HG03280 (cell line): ENCODE measurements at regions not wholly inside any gene's neighbourhood (a gene's known extent, or its start where the extent isn't known, plus 50 kb on each side); places are given as distances from the start of the nearest gene placed in this dataset.

ENCODE experiments used
- ATAC-seq: cut with Tn5 transposase; IDR thresholded peaks from one replicate; pipeline ENCODE4 v1.9.1; 2021; ENCODE audit warnings: mild to moderate bottlenecking, moderate library complexity; ENCODE audit not compliant: unreplicated experiment

GRCh38 chr14:58941629-58942028 lies 246.8 kb upstream of the DAAM1 start:
- ATAC-seq, result no peak

- no peak for ATAC-seq
Observed at GRCh38 chr14:58942516-58942915, 246.0 kb upstream of the DAAM1 start.

GRCh38 chr14:58944343-58944967 lies 244.0 kb upstream of the DAAM1 start:
- ATAC-seq, result no peak

- no peak for ATAC-seq
Observed at GRCh38 chr14:58944968-58945356, 243.5 kb upstream of the DAAM1 start.

- no peak for ATAC-seq
Observed at GRCh38 chr14:58946431-58946830, 242.0 kb upstream of the DAAM1 start.

GRCh38 chr14:58947156-58947555 lies 241.3 kb upstream of the DAAM1 start:
- ATAC-seq, result no peak

GRCh38 chr14:58947814-58948445 lies 240.5 kb upstream of the DAAM1 start:
- no peak for ATAC-seq

- no peak for ATAC-seq
Observed at GRCh38 chr14:58950555-58950954, 237.9 kb upstream of the DAAM1 start.

GRCh38 chr14:58951143-58951542 lies 237.3 kb upstream of the DAAM1 start:
- no peak for ATAC-seq

GRCh38 chr14:58954052-58954451 lies 234.4 kb upstream of the DAAM1 start:
- ATAC-seq, result no peak

- no peak for ATAC-seq
Observed at GRCh38 chr14:58954901-58955861, 233.3 kb upstream of the DAAM1 start.

GRCh38 chr14:58961045-58961731 lies 227.3 kb upstream of the DAAM1 start:
- ATAC-seq, result no peak

GRCh38 chr14:58963873-58964597 lies 224.4 kb upstream of the DAAM1 start:
- no peak for ATAC-seq

GRCh38 chr14:58964598-58964928 lies 223.9 kb upstream of the DAAM1 start:
- ATAC-seq, result no peak

GRCh38 chr14:58965601-58966000 lies 222.9 kb upstream of the DAAM1 start:
- no peak for ATAC-seq

- ATAC-seq, result no peak
Observed at GRCh38 chr14:58966997-58967396, 221.5 kb upstream of the DAAM1 start.

GRCh38 chr14:58969951-58970751 lies 218.3 kb upstream of the DAAM1 start:
- ATAC-seq, result no peak

- ATAC-seq, result no peak
Observed at GRCh38 chr14:58972233-58973017, 216.0 kb upstream of the DAAM1 start.

- ATAC-seq, result no peak
Observed at GRCh38 chr14:58977366-58977765, 211.1 kb upstream of the DAAM1 start.
